Brain pericyte (primary cell): ENCODE measurements at regions not wholly inside any gene's neighbourhood (a gene's known extent, or its start where the extent isn't known, plus 50 kb on each side); places are given as distances from the start of the nearest gene placed in this dataset.
"Not testable (repeated sequence)": the region's sequence is repeated elsewhere in the genome, so short reads cannot be mapped to it uniquely, and the experiment has no call there.

ENCODE experiments used
- DNase-seq: peaks from one replicate; pipeline ENCODE4 v3.0.0-alpha.2; 2012; ENCODE audit warnings: low read depth, low spot score

DNA sequence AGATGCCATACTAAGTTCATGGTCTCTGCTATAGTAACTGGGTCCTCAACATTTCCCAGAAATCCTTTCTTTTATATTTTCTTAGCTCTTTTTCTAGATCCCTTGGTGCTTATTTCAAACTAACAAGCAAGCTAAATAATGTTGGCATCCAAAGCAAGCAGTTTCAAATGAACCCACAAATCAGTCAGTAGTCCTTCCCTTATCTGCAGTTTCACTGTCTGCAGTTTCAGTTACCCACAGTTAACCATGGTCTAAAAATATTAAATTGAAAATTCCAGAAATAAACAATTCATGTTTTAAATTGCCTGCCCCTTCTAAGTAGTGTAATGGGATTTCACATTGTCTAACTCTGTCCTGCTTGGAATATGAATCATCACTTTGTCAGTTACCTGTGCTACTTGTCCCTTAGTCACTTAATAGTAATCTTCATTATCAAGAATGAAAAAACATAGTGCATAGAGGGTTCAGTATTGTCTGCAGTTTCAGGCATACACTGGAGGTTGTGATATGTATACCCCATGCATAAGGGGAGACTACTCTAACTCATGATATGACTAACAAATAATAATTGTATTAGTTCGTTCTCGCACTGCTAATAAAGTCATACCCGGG, 633.7 kb downstream of the MECOM start:
- no peak for DNase-seq

DNA sequence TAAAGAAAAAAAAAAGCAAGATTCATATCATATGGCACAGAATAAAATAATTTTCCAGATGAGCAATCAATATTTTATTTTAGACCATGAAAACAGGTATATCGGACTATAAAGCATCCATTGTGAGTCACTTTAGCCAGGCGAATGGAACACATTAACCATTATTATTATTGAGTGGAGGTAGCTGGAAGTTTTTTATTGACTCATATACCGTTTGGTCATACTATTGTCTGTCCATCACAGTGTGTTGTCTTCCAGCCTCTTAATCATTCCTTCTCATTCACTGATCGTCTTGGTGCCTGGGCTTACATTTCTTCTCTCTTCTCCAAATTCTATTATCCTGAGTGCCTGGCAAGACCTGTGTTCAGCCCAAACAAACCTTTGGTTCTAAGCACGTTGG, 634.8 kb downstream of the MECOM start:
- no peak for DNase-seq

DNA sequence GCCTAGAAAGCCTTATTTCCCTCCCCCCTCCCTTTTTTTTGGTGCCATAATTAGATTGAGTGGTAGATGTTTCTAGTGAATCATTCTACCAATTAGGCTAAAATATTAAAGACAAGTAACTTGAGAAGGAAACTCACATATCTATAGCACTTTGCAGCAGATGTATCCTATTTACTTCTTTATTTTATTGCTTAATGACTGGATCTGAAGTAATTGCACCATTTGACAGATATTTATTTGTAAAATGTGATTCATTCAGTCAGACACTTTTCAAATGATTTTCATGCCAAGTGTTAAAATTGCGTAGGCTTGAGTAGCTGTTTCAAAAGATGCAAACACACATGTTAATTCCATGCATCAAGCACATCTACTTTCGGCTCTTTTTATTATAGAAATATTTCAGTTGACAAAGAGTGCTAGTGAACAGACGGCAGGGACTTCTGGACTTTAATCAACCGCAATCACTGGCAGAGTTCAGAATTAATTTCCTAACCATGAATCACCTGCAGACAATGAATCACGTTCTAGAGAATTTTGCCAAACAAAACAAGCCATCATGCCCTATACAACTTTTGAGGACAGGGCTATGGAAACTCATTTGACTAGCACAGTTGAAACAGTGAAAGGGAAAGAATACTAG, 636.8 kb downstream of the MECOM start:
- DNase-seq = peak; percentile 11

DNA sequence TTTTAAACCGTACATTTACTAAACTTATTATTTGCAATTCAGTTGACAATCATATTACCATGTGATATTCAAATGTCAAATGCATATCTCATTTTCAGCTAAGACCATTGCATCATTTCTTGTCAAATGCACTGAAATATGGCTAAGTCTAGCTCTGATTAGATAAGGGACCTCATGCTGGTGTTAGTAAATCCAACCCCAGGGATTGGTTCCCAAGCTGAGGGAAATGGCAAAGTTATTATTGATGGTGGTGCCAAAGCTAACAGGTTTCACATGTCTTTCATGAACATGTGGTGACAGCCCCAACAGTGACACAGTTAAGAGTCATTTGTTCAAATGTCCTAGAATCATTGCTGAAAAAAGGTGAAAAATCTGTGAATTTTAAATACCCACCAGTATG, 641.1 kb downstream of the MECOM start:
- DNase-seq = no peak

DNA sequence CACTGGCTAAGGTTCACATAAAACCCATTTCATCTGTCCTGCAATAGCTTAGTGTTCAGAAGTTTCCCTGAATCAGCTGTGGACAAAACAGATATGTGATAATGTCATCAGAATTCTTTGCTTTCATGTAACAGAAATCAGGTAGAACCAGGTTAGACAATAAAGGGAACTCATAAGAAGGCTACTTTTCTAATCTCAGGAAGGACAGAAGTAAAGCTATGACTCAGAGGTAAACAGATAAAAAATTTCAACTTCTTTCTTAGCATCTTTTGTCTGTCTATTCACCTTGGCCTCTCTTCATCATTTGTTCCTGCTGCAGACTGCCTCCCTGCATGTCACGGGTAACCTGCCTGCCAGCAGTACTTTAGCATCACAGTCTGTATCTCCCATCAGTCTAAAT, 643.1 kb downstream of the MECOM start:
- no peak for DNase-seq

DNA sequence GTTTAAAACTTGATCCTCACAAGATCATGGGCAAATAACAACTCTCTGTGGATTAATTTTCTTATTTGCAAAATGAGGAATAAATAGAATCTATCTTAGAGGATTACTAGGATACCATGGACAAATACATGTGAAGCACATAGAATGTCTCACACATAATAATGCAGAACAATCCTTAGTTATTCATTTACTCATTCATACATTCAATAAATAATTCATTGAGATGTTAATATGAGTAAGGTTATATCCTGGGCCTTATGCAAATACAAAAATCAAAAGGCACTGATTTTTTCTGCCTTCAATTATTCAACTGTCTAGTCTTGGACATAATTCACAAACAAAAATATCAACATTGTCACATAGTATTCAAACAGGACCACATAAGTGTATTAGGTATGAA, 654.1 kb downstream of the MECOM start:
- DNase-seq = no peak

DNA sequence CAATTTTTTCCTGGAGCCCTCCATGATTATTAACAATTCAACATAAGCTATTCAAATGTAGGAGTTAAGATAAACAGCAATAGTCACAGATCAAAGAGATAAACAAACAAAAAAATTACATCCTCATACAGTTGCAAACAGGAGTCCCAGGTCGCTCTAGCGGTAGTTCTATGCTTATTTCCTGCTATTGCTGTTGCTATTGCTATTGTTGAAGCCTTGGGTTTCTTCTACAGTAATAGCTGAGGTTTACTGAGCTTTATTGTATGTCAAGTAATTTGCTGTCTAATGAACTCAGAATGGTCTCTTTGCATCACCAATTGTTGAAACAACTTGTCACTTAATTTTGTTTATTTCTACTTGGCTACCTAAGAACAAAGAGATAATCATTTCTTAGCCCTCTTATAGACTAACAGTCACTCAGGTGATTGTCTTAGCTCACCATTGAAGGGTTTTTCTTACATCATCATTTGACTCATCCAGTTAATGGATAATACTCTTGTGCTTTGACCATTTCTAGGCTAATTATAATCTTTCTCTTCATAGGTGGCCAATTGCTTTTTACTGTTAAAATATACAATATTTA, 654.6 kb downstream of the MECOM start:
- DNase-seq = no peak

DNA sequence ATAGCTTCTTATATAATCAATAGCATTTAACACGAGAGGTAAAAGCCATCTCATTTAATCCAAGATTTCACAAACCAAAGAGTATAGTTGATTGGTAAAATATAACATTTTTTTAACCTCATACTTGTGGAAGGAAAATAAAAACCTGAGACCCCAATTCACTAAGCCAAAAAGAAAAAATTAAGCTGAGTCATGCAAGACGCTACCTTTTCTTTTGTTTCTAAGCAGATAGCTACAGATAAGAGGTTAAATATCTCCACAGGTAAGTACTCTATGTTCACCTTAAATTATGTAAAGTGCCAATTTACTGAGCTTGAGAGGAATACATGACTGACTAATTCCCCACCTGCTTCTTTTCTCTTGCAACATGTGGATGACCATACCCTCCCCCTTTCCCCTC, 656.4 kb downstream of the MECOM start:
- DNase-seq = no peak

DNA sequence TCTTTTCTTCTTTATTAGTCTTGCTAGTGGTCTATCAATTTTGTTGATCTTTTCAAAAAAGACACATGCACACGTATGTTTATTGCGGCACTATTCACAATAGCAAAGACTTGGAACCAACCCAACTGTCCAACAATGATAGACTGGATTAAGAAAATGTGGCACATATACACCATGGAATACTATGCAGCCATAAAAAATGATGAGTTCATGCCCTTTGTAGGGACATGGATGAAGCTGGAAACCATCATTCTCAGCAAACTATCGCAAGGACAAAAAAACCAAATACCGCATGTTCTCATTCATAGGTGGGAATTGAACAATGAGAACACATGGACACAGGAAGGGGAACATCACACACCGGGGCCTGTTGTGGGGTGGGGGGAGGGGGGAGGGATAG, 657.1 kb downstream of the MECOM start:
- DNase-seq = not testable (repeated sequence)

DNA sequence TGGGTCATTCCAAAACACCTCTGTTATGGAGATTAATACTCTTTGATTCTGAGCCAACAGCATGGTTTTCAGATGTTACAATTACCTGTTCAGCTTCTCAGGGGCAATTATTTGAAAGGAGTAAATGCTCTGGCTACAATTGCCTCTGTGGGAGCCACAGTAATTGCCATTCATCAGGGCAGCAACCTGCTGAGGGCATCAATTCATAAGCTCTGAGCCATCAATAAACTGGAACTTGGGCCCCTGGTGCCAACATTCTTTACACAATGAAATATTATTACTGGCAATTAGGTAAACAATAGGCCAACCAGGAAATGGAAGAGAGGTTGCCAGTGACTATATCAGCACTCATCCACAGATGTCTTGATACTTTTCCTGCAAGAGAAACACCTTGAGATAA, 660.8 kb downstream of the MECOM start:
- no peak for DNase-seq

DNA sequence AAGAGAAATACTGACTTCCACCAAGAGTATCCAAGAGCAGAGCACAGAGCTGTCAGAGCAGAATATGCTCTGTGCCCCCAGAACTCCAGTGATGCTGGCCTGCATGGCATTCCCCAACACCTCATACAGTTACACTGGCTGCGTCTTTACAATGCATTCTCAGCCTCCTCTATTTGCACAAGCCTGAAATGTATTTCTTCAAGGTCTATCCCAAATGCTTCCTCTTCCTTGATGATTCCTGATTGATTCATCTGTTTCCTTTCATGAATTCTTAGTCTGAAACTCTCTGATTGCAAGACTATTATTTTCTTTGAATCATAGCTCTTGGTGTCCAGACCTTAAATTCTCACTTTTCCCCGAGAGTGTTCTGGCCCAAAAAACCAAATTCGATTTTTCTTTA, 664.7 kb downstream of the MECOM start:
- DNase-seq = no peak

DNA sequence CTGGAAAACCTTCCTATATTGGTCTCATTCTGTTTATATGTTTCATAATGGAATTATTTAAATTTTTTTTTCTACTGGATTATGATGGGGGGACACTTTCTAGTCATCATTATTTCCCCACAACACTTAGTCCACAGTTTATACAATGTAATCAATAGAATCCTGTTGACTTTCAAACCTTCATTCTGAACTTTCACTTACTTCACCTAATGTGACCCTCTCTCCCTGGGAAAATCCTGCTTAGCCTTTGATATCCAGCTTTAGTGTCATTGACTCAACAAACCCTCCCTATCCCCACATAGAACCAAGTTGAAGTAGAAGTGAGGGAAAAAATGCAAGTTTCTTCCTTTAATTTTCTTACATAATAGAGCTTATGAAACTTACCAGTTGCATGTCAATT, 666.0 kb downstream of the MECOM start:
- DNase-seq = no peak

DNA sequence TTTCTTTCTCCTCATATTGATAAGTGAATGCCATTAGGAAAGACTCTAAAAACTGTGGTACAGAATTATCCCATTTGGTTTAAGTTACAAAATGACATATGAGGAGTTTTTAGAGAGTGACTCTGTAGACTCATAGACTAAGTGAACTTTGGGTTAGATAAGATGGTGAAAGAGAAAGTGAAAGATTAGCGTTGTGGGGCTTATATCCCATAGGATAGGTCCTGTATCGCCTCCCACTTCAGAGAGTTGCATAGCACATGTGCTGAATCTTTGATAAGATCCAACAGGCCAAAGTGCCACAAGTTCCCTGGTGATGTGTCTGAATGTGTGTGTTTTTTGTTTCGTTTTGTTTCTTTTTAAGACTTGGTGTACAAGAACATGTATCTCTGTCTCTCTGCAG, 666.9 kb downstream of the MECOM start:
- DNase-seq = no peak

DNA sequence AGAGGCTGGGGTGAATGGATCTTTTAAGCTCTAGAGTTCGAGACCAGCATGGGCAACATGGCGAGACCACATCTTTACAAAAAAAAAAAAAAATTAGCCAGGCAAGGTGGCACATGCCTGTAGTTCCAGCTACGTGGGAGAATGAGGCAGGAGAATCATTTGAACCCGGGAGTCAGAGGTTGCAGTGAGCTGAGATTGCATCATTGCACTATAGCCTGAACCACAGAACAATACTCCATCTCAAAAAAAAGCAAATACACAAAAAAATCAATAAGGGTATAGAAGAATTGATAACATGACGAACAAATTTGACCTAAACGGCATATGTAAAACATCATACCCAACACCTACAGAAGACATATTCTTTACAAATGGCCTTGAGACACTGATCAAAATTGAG, 668.4 kb downstream of the MECOM start:
- no peak for DNase-seq

DNA sequence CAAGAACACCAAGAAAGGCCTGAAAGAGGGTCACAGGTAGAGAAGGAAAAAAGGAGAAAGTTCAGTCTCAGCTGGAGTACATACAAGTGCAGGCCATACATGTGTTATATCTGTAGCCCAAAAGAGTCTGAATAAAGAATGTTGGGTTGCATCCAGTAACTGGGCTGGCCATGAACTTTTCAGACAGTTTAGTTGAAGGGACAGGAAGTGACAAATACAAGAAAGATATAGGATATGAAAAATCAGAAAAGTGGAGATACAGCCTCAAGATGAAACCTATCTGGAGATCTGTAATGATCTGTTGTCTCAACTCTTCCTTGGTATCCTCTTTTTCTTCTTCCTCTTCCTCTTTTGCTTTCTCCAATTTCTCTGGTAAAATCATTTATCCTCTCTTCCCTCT, 671.7 kb downstream of the MECOM start:
- no peak for DNase-seq

DNA sequence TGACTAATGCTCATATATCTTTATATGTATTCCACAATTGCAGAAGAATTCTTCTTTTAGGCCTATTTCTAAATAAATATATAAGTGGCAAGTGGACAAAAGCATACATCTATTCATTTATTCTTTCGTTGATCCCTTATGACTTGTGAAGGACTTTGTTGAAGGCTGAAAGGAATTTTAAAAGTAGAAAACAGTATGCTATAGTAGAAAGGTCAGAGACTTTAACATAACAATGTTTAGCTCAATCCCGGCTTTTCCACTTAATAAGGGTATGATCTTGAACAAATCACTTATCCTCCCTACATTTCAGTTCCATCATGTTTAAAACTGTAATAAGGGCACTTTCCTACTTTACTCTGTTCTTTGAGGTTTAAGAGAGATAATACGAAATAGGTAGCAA, 672.9 kb downstream of the MECOM start:
- no peak for DNase-seq

DNA sequence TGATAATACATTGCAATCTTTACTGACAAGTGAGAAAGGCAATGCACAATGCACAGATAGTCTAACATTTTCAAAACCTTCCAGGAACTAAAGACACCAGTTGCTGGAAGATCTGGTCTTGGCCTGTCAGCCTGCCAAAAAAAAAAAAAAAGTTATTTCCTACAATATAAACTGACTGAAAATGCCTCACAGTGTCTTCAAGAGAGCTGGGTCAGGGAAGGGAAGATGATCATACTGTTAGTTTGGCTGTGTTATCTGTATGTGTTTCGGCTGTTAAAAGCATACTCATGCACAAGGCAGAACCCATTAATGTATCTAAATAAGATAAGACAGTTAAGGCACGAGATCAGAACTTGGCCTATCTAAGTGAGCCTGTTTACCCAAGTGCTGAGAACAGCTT, 673.4 kb downstream of the MECOM start:
- DNase-seq = no peak

DNA sequence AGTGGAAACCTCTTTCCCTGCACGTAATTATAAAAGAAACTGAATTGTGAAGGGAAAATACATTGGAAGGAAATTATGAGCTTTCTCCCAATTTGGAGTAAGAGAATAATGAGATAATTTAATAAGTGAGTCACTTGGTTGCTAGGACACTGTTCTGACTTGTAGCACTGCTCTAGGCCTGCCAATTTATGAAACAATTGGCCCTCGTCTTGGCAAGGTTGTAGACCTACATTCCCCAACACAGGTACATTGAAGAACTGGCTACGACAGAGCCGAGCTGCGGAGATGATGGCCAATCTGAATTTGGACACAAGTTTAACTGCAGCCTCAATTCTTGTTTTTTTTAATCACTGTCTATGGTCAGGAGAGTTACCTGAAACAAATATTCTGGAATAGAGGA, 674.1 kb downstream of the MECOM start:
- DNase-seq = no peak

DNA sequence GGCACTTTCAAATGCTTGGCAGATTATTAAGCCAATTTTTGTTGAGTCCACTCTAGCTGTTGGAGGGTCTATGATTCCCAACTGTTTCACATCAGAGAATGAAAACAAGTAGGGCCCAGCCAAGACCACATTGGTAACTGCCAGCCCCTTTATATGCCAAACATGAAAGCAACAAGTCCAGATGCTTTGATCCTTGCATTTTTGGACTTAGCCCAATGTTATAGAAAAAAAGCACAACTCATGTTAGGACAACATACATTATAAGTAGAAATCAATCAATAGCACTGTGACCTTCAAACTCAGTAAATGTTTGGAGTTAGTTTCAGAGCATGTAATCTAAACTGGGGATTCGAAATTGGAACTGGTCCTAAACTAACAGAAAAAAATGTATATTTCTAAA, 674.7 kb downstream of the MECOM start:
- DNase-seq = no peak

DNA sequence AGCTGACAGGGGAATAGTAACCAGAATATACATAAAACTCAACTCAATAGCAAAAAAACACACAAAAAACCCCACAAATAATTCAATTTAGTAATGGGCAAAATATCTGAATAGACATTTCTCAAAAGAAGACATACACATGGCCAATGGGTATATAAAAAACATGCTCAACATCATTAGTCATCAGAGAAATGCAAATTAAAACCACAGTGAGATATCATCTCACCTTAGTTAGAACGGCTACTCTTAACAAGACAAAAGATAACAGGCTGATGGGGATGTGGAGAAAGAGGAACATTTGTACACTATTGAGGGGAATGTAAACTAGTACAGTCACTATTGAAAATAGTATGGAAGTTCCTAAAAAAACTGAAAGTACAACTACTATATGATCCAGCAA, 678.6 kb downstream of the MECOM start:
- DNase-seq = no peak

DNA sequence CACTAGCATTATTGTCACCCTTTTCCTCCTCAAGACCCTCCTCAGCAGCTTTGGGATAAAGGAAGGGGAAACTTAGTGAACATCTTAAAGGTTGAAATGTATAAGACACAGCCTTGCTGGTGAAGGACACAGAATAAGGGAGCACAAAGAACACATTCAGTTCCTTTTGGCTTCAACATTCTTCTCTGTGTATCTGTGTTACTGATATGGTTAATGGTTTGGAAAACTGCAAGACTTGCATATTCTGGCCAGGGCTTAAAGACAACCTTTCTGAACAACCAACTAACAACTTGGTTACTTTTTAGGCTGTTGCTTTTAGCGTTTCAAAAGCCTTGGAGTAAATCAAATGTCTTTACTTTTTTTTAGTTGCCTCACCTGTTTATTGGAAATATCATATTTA, 680.5 kb downstream of the MECOM start:
- no peak for DNase-seq

DNA sequence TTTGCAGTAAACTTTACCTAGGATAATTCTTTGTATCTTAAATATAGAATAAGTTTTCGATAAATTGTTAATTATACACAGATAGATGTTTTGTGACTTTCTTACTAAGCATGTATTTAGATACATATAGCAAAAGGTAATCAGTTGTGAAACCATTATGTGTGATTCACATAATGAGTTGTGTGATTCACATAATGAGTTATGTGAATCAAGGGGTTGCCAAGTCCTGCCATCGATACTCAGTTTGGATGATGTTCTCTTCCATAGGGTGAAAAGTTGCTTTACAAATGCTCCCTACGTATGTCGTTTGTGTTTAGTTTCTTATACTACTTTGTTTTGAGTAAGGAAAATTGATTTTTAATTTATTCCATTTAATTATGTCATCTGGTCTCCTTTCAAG, 682.1 kb downstream of the MECOM start:
- DNase-seq = no peak

DNA sequence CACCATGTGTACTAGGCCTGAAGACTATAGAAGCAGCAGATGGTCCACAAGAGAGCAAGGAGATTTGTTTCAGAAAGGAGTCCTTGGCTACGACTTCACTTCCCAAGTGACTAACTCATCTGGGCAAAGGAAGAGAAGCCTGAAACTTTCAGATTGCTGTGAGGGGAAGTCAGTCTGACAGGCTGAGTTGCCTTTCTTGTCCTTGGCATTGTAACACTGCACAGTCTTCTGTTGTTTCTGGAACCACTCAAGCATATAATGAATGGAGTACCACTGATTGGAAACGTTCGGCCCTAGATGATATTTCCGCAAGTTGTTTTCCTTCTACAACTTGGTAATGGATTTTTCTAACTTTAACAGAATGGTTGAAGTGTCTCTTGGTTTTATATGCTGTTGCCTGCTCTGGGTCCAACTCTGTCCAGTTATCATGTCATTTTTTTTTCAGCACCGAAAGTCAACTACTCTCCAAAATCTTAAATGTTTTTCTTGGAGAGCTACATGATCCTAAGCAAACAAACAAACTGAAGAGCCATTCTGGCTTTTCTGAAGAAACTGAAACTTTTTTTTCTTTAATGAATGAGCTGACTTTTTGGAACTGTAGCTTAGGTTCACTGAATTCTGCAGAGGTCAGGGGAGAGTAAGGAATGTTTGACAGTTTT, 685.7 kb downstream of the MECOM start:
- no peak for DNase-seq
